Prostate gland (tissue), 2 donors: ENCODE measurements at regions not wholly inside any gene's neighbourhood (a gene's known extent, or its start where the extent isn't known, plus 50 kb on each side); places are given as distances from the start of the nearest gene placed in this dataset.

ENCODE experiments used
- CTCF ChIP-seq, 4 experiments: fragments of 200-600 bp in 2 of 4; fragments of 450-650 bp in 2 of 4; sonication (generic) in 2 of 4; IDR thresholded peaks; 1 replicate in 3 of 4; 2 replicates in 1 of 4; pipeline ENCODE4 v1.5.1; 2016 to 2019; ENCODE audit warnings: antibody characterized with exemption in 4 of 4, mild to moderate bottlenecking in 2 of 4, moderate library complexity in 2 of 4
- POLR2A ChIP-seq: fragments of 450-650 bp; IDR thresholded peaks from one replicate; pipeline ENCODE4 v1.6.1; 2016; ENCODE audit warnings: antibody characterized with exemption, mild to moderate bottlenecking
- POLR2AphosphoS5 ChIP-seq: sonication (generic); formaldehyde crosslinking; IDR thresholded peaks from one replicate; pipeline ENCODE4 v1.6.1; 2017; ENCODE audit warnings: antibody characterized with exemption

GRCh38 chr5:63175850-63176249, 597.2 kb downstream of the LRRC70 start:
- TF ChIP-seq POLR2A: no peak
- TF ChIP-seq CTCF (IDR thresholded peaks at IDR 0.05): no peak
- no peak for TF ChIP-seq POLR2AphosphoS5
